BLaER1 treated with 17β-estradiol and CSF1 and Interleukin-3, amounts not matched to agents 10 nM and 100 nM (cell line): ENCODE measurements at regions not wholly inside any gene's neighbourhood (a gene's known extent, or its start where the extent isn't known, plus 50 kb on each side); places are given as distances from the start of the nearest gene placed in this dataset.
A peak's percentile ranks its signal among the peaks of the same experiment; 100 is the strongest.

Experiments
- H3K27ac ChIP-seq, 11 experiments: shearing (Covaris generic); formaldehyde crosslinking; 2 replicates each; pipeline ENCODE4 v1.8.1; 2022
- H3K27me3 ChIP-seq, 11 experiments: shearing (Covaris generic); formaldehyde crosslinking; 2 replicates each; pipeline ENCODE4 v1.8.1; 2022
- H3K36me3 ChIP-seq, 11 experiments: shearing (Covaris generic); formaldehyde crosslinking; 2 replicates each; pipeline ENCODE4 v1.8.1; 2022
- H3K4me1 ChIP-seq, 10 experiments: shearing (Covaris generic); formaldehyde crosslinking; 2 replicates each; pipeline ENCODE4 v1.8.1; 2022
- H3K4me2 ChIP-seq, 11 experiments: shearing (Covaris generic); formaldehyde crosslinking; 2 replicates each; pipeline ENCODE4 v1.8.1; 2022
- H3K4me3 ChIP-seq, 10 experiments: shearing (Covaris generic); formaldehyde crosslinking; 2 replicates each; pipeline ENCODE4 v1.8.1; 2022
- H3K9ac ChIP-seq, 11 experiments: shearing (Covaris generic); formaldehyde crosslinking; 2 replicates each; pipeline ENCODE4 v1.8.1; 2022
- H3K9me3 ChIP-seq, 11 experiments: shearing (Covaris generic); formaldehyde crosslinking; replicated peaks in 1 of 11; 2 replicates each; pipeline ENCODE4 v1.8.1; 2022
- H4K20me1 ChIP-seq, 11 experiments: shearing (Covaris generic); formaldehyde crosslinking; 2 replicates each; pipeline ENCODE4 v1.8.1; 2022
- Cebpa-rat ChIP-seq, 11 experiments: shearing (Covaris generic); IDR thresholded peaks; 2 replicates each; pipeline ENCODE4 v1.8.1; 2022

DNA sequence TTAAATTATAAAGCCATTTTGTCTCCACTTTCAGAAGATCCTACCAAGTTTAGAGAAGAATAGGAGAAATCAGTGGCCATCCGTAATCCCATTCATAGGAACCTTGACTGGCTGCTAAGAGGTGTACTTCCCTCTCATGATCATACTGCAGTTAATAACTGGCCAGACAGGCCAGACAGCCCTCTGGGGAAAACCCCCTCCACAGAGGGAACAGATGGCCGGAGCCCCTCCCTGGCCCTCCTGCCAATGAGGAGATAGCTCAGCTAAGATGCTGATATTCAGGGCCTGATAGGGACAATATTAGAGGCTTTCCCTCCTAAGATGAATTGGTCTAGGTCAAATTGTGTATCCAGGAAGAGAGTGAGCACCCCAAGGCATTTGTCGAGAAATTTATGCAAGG lies 200.0 kb upstream of the MAOA start:
- Histone ChIP-seq H3K27ac (no peak overlapping the region), H3K36me3 (no peaks in the 10 kb centered on the region), H3K4me1 (no peaks in the 10 kb centered on the region), H3K9ac (no peak overlapping the region), H3K9me3 (peaks cover 26 to 40% (median 33%) of the 10 kb centered on the region in 11 experiments), H3K27me3 (peaks cover 89 to 100% (median 95%) of the 10 kb centered on the region in 11 experiments), H4K20me1 (no peaks in the 10 kb centered on the region; a peak in 1 of 22 replicates), H3K4me2 (no peak overlapping the region), H3K4me3 (no peak overlapping the region)
- no peak for TF ChIP-seq Cebpa-rat (IDR thresholded peaks at IDR 0.05)

DNA sequence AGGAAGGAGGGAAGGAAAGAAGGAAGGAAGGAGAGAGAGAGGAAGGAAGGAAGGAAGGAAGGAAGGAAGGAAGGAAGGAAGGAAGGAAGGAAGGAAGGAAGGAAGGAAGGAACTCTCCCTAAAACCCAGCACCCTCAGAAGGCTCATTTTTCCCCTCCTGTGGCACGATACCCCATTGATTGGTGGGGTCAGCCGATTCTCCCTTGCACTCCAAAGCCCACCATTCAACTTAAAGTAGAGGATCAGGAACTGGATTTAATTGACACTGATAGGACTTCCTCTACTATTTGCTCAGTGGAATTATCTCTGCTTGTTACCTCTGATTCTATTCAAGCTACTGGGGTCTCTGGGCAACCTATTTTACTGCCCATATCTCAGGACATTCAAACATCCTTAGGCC lies 199.2 kb upstream of the MAOA start:
- Histone ChIP-seq H3K9ac (no peak overlapping the region), H3K4me1 (no peaks in the 10 kb centered on the region), H3K36me3 (no peaks in the 10 kb centered on the region), H3K27ac (no peak overlapping the region), H3K4me2 (no peak overlapping the region), H3K4me3 (no peak overlapping the region), H3K9me3 (peaks cover 19 to 31% (median 24%) of the 10 kb centered on the region in 11 experiments), H3K27me3 (peaks cover 88 to 100% (median 95%) of the 10 kb centered on the region in 11 experiments), H4K20me1 (no peaks in the 10 kb centered on the region; a peak in 1 of 22 replicates)
- TF ChIP-seq Cebpa-rat (IDR thresholded peaks at IDR 0.05) = no peak

DNA sequence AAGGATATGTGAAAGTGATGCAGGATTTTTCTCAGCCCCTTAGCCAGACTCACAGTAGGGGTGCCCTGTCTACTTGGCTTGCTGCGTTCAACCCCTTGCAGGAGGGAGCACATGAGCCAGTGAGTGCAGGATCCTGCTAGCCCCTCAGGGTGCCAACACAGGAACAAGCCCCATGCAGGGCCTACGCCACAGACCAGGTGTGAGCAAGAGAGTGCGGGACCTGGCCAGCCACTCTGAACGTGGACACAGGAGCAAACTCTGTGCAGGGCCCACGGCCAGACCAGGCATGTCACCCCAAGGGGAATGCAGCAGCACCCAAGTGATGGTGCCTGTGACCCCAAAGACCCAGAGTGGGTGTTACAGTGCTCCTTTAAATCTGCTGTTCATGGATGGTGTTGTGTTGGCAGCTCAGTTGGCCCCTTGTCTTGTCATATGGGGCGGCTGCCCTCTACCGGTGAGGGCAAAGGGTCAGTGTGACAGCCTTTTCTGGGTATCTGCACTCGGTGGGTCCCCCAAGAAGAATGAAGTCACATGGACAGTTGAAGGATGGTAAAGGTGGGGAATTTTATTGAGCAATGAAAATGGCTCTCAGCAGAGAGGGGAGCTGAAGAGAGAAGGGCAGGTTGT lies 188.4 kb upstream of the MAOA start:
- Histone ChIP-seq H3K27ac (no peak overlapping the region), H3K9ac (no peak overlapping the region), H4K20me1 (no peaks in the 10 kb centered on the region; a peak in 4 of 22 replicates), H3K9me3 (no peaks in the 10 kb centered on the region), H3K4me2 (no peak overlapping the region), H3K36me3 (no peaks in the 10 kb centered on the region), H3K27me3 (peaks cover 87 to 100% (median 96%) of the 10 kb centered on the region in 11 experiments), H3K4me3 (no peak overlapping the region), H3K4me1 (no peaks in the 10 kb centered on the region)
- TF ChIP-seq Cebpa-rat (IDR thresholded peaks at IDR 0.05) = no peak

DNA sequence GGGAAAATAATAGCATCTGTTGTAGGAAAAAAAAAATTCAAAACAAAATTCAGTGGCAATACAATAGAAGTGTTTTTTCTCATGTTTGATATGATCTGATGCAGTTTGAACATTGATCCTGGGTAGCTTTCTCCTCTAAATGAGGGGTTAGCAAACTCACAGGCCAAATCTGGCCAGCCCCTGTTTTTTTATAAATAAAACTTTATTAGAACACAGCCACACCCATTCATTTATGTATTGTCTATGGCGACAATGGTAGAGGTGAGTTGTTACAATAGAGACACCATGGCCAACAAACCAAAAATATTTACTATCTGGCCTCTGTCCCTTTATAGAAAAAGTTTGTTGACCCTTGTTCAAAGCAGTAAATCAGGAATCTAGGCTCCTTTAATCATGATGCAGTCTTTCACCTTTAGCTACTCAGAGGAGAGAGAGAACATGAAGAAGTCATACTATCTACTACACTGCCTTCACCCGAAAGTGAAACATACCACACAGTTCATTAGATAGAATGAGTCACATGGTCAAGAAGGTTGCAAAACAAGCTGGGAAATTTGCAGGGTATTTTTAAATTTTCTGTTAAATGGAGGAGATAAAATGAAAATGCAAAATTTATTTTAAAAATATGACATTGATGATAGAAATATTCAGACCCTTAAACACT lies 186.6 kb upstream of the MAOA start:
- Histone ChIP-seq H3K27ac (no peak overlapping the region), H4K20me1 (no peaks in the 10 kb centered on the region; a peak in 3 of 22 replicates), H3K4me3 (no peak overlapping the region), H3K4me2 (no peak overlapping the region), H3K9me3 (no peaks in the 10 kb centered on the region), H3K9ac (no peak overlapping the region), H3K36me3 (no peaks in the 10 kb centered on the region), H3K4me1 (no peaks in the 10 kb centered on the region), H3K27me3 (peaks cover 89 to 100% (median 96%) of the 10 kb centered on the region in 11 experiments)
- no peak for TF ChIP-seq Cebpa-rat (IDR thresholded peaks at IDR 0.05)

DNA sequence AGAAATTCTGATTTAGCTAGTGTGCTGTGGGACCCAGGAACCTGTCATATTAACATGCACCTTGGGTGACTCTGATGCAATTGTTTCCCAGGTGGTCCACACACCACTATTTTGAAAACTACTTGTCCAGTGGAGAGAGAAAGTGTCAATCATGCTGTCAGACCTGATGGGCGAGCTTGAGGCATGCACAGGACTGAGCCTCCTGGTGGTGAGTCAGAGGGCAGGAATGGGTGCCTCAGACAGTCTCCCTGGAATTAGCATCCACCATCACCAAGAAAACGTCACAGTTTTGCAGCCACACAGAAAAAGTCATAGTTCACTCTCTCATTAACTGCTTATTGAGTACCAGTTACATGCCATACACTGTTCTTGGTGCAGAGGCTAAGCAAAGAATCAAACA lies 181.8 kb upstream of the MAOA start:
- H3K4me3 ChIP-seq = no peak overlapping the region
- TF ChIP-seq Cebpa-rat (IDR thresholded peaks at IDR 0.05) = no peak
- no peak overlapping the region for H3K27ac ChIP-seq
- no peaks in the 10 kb centered on the region for H3K4me1 ChIP-seq
- peaks cover 74 to 98% (median 89%) of the 10 kb centered on the region in 11 experiments for H3K27me3 ChIP-seq
- no peaks in the 10 kb centered on the region for H3K36me3 ChIP-seq
- no peaks in the 10 kb centered on the region for H3K9me3 ChIP-seq
- H3K4me2 ChIP-seq = no peak overlapping the region
- H3K9ac ChIP-seq = no peak overlapping the region
- peaks cover 0 to 3% (median 0%) of the 10 kb centered on the region in 11 experiments; a peak in 1 of 22 replicates for H4K20me1 ChIP-seq

DNA sequence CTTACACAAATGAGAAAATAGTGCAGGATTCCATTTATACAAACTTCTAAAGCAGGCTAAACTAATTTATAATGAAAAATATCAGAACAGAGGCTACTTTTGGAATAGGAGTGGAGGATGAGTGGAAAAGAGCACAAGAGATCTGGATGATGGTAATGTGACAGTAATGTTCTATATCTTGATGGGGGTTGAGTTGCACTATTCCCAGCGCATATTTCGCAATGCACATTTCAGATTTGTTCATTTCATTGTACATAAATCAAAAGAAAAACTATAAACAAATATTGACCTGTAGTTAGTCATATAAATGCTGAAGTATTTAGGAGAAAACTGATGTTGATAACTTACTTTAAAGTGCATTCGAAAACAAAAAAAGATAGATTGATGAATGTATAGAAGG lies 177.0 kb upstream of the MAOA start:
- no peaks in the 10 kb centered on the region for H3K4me1 ChIP-seq
- no peaks in the 10 kb centered on the region for H3K36me3 ChIP-seq
- peaks cover 79 to 98% (median 92%) of the 10 kb centered on the region in 11 experiments for H3K27me3 ChIP-seq
- peak in 2 of 11 experiments; percentile 24 to 40; a peak in 2 of 22 replicates for TF ChIP-seq Cebpa-rat (IDR thresholded peaks at IDR 0.05)
- peaks cover 0 to 8% (median 0%) of the 10 kb centered on the region in 11 experiments; a peak in 4 of 22 replicates for H3K9me3 ChIP-seq
- H3K4me3 ChIP-seq = no peak overlapping the region
- no peak overlapping the region for H3K4me2 ChIP-seq
- no peak overlapping the region for H3K9ac ChIP-seq
- peaks cover 0 to 3% (median 0%) of the 10 kb centered on the region in 11 experiments; a peak in 2 of 22 replicates for H4K20me1 ChIP-seq
- no peak overlapping the region for H3K27ac ChIP-seq

DNA sequence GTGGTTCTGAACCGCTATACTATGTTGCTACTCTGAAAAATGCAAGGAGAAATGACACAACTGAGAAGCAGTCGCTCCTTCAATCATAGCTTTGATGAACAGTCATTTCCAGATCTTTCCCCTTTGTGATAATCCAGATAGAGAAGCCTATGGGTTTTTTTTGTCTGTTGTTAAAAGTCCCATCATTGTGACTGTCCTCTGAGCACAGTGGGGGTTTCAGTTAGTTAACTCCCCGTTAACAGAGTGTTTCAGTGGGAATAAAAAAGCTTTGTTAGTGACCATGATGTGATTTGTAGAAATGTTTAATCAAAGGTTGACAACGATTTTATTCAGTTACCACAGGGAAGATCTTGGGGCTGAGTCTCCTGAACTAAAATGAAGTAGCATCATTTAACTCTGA lies 176.2 kb upstream of the MAOA start:
- no peak overlapping the region for H3K4me2 ChIP-seq
- H3K9me3 ChIP-seq = peaks cover 0 to 8% (median 0%) of the 10 kb centered on the region in 11 experiments; a peak in 4 of 22 replicates
- H3K4me1 ChIP-seq = no peaks in the 10 kb centered on the region
- H3K27me3 ChIP-seq = peaks cover 76 to 97% (median 90%) of the 10 kb centered on the region in 11 experiments
- H3K9ac ChIP-seq = no peak overlapping the region
- no peak overlapping the region for H3K27ac ChIP-seq
- no peak for TF ChIP-seq Cebpa-rat (IDR thresholded peaks at IDR 0.05)
- H3K36me3 ChIP-seq = no peaks in the 10 kb centered on the region
- H3K4me3 ChIP-seq = no peak overlapping the region
- peaks cover 0 to 3% (median 0%) of the 10 kb centered on the region in 11 experiments; a peak in 2 of 22 replicates for H4K20me1 ChIP-seq

DNA sequence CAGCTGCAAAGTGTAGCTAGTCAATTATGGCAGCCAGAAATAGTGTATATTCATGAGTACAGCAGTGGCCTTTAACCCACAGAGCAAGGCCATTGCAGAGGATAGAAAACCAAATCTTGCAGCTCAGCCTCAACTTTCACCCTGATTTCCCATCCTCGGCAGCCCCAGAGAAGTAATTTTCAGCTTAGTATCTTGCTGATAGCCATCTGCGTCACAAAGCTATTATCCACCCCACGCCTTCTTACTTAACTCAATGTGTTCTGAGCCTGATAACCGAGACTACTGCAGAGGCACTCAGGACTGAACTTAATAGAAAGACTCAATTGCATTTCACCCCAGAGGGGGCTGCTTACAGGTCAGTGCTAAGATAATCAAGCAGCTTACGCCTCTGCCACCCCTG lies 174.5 kb upstream of the MAOA start:
- no peak overlapping the region for H3K4me3 ChIP-seq
- H3K27ac ChIP-seq = no peak overlapping the region
- H3K9ac ChIP-seq = no peak overlapping the region
- H3K36me3 ChIP-seq = no peaks in the 10 kb centered on the region
- no peaks in the 10 kb centered on the region for H3K4me1 ChIP-seq
- TF ChIP-seq Cebpa-rat (IDR thresholded peaks at IDR 0.05) = no peak
- H3K4me2 ChIP-seq = no peak overlapping the region
- no peaks in the 10 kb centered on the region; a peak in 4 of 22 replicates for H4K20me1 ChIP-seq
- peaks cover 84 to 97% (median 89%) of the 10 kb centered on the region in 11 experiments for H3K27me3 ChIP-seq
- H3K9me3 ChIP-seq = peaks cover 0 to 8% (median 0%) of the 10 kb centered on the region in 11 experiments; a peak in 4 of 22 replicates

DNA sequence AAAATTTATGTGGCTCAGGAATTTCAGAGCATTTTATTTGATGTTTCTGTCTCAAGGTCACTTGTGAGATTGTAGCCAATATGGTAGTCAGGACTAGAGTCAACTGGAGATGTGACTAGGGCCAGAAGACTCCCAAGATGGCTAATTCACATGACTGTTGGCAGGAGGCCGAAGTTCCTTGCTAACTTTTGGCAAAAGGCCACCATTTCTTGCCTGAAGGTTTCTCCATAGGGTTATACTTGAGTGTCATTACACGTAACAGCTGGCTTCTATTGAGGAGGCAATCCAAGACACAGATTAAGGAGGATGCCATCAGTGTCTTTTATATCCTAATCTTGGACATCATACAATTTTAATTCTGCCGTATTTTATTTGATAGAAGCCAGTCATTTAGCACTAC lies 162.3 kb upstream of the MAOA start:
- Histone ChIP-seq H4K20me1 (no peaks in the 10 kb centered on the region), H3K27me3 (peaks cover 65 to 94% (median 87%) of the 10 kb centered on the region in 11 experiments), H3K9me3 (peaks cover 0 to 23% (median 5%) of the 10 kb centered on the region in 11 experiments; a peak in 6 of 22 replicates), H3K36me3 (no peaks in the 10 kb centered on the region), H3K9ac (no peak overlapping the region), H3K27ac (no peak overlapping the region), H3K4me3 (no peak overlapping the region), H3K4me1 (no peaks in the 10 kb centered on the region), H3K4me2 (no peak overlapping the region)
- no peak for TF ChIP-seq Cebpa-rat (IDR thresholded peaks at IDR 0.05)
